ENCODE measurements at regions not wholly inside any gene's neighbourhood (a gene's known extent, or its start where the extent isn't known, plus 50 kb on each side); places are given as distances from the start of the nearest gene placed in this dataset.
A peak's percentile ranks its signal among the peaks of the same experiment; 100 is the strongest.
"Not testable (repeated sequence)": the region's sequence is repeated elsewhere in the genome, so short reads cannot be mapped to it uniquely, and the experiment has no call there.

DNA sequence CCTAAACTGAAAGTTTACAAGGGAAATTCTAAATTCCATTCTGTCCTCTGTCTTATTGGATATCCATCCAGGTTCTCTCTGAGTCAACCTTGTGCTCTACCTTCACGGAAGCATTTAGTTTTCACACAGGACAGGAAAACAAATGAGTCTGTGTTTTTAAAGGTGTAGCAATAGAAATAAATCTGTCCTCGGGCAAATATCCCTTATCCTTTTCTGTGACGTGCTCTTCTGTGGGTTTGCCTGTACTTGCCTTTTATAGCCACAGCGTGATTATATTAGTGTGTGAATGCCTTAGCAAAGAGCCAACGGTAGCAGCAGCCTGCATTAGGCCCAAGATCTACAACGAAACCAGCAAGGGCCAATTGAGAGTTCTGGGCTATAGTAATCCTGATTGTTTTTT lies 127.2 kb upstream of the PLSCR5 start:
- DNase-seq, result no peak

DNA sequence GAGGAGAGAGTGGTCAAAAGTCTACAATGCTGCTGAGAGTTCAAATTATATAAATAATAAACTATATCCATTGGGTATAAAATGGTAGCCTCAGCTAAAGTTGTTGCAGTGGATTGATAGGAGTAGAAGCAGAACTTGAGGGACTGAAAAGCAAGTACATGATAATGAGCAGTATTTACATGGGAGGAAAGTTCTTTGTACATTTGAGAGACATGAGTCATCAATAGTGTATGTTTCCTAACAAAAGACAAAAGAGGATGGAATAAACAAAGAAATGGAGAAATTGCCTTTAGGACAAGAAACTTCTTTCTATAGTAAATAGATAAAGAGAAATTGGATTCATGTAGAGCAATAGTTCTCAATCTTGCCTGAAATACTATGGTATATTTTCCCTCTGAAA lies 110.0 kb upstream of the PLSCR5 start:
- DNase-seq, result no peak

DNA sequence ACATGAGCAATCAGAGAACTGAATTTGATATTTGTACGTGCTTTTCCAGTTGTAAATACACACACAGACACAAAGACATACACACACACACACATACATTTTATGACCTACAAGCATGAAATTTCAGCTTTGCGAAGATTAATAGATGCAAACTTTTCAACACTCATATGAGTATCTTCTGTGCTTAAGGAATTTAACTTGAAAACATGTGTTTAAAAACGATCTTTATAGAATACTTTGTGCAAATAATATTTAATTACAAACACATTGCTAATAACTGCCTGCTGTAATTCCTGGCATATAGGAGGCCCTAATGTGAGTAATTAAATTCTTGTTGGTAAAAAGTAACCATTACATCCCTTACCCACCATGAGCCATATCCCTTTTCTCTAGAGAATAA lies 107.7 kb upstream of the PLSCR5 start:
- DNase-seq, result no peak

DNA sequence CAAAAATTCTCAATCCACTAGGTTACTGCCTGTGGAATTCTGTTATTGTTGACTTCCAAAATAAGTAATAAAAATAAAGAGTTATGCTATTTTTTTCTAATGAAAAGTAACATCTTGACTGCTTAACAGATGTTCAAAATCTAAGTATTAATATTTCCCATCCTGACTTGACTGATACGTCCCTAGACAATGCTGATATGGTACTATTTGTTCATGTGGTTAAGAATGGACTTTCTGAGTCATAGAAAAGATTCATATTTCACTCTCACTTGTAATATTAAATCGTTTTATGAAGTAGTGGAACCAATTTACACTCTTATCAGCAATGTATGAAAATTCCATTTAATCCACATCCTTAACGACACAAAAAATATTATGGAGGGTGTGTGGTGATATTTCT lies 104.8 kb upstream of the PLSCR5 start:
- no peak for DNase-seq

DNA sequence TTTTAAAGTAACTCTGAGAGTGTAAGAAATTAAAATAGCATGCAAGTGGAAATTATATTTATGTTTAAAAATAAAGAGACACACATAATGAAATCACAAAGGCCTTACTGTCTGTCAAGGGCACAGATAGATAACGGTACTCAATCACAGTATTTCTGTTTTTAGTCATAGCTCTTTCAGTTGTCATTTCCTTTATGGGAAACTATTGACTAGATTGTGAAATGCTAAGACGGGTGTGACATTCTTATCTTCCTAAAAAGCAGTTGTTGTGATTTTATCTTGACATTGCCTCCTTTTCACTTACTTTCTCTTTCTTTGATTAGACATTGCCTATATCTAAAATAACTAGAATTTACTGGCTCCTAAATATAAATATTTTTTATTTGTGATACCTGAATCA lies 100.1 kb upstream of the PLSCR5 start:
- no peak for DNase-seq

DNA sequence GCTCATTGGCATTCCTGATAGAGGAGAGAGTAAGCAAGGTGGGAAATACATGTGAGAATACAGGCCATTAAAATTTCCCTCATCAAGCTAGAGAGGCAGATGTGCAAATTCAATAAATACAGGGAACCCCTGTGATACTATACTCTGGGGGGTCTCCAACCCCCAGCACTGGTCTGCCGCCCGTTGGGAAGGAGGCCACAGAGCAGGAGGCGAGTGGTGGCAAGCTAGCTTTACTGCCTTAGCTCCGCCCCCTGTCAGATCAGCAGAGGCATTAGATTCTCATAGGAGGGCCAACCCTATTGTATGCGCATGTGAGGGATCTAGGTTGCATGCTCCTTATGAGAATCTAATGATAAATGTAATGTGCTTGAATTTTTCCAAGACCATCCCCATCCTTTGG lies 97.1 kb upstream of the PLSCR5 start:
- no peak for DNase-seq

DNA sequence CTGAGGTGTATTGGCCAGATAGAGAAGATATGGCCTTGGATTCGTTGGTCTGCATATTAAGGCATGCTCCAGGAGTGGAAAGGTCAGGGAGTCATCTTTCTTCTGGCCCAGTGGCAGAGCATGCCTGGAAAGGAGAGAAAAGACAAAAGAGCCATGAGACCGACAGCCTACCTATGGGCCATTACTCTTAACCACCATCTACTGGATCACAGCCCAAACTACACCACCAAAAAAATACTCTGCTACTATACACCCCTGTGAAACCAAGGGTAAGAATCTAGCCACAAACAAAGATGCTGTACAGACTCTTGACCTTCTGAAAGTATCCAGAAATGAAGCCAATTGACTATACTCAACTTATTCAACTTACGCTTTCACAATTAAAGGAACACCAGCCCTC lies 96.1 kb upstream of the PLSCR5 start:
- DNase-seq, result no peak

DNA sequence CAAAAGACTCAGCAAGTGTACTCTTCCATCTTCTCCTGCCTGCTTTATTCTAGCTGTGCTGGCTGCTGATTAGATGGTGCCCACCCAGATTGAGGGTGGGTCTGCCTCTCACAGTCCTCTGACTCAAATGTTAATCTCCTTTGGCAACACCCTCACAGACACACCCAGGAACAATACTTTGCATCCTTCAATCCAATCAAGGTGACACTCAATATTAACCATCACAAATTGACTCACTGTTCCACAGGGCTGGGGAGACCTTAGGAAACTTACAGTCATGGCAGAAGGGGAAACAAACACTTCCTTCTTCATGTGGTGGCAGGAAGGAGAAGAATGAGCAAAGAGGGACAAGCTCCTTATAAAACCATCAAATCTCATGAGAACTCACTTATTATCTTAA lies 94.9 kb upstream of the PLSCR5 start:
- DNase-seq, result not testable (repeated sequence)

DNA sequence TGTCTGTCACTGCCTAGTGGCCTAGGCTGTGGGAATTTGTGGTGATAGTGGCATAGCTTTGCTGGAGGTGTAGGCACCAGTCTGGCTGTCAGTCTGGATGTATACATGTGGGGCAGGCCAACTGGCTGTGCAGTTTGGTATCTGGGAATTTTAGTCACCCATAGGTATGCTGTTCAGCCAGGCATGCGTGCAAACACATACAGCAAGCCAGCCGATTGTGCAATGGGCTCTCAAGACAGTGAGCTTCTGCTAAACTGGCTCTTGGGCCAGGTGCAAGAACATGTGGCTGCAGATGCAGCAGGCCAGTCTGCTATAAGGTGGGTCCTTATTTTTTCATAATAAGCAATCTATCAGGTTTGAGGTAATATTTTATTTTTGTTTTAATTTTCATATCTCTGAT lies 87.1 kb upstream of the PLSCR5 start:
- no peak for DNase-seq

DNA sequence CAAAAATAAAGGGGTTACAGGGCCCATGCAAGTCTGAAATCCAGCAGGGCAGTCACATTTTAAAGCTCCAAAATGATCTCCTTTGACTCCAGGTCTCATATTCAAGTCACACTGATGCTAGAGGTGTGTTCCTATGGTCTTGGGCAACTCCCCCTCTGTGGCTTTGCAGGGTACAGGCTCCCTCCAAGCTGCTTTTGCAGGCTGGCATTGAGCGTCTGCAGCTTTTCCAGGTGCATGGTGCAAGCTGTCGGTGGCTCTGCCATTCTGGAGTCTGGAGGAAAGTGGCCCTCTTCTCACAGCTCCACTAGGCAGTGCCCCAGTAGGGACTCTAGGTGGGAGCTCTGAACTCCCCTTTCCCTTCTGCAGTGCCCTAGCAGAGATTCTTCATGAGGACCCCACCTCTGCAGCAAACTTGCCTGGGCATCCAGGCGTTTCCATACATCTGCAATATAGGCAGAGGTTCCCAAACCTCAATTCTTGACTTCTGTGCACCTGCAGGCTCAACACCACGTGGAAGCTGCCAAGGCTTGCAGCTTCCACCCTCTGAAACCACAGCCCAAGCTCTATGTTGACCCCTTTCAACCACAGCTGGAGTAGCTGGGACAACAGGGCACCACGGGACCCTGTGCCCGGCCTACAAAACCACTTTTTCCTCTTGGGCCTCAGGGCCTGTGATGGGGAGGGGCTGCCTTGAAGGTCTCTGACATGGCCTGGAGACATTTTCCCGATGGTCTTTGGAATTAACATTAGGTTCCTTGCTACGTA lies 80.1 kb upstream of the PLSCR5 start:
- no peak for DNase-seq

DNA sequence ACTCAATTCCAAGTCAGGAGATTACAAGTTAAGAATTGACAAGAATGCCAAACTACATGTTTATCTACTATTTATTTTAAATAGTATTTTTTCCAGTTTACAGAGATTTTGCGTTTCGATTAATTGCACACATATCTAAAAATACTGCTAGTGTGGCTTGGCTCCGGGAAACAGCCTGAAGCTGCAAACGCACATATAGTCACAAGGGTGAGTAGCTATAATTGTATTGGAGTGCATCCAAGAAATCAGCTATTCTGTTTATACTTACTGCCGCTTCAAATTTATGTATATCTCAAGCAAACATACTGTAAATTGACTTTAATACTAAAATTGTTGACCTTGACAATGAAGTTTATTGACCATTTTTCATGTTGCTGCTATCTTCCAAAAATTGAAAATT lies 77.0 kb upstream of the PLSCR5 start:
- peak; percentile 83 for DNase-seq

DNA sequence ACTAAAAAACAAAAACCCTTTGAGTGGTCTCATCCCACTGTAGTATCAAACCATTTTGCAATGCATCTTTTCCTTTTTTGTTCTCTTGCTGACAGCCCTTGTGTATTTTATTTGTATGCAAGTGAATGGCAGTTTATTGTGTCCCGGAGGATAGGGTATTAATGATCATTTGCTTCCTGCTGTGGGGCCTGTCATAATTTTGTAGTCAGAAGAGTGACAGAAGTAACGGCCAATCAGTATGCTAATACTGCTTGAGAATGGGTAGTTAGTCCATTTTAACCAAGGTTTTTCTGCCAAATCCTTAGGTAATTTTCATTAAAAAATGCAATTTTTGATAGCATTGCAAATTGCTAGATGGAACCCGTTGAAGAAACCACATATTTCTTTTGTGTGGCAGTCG lies 75.5 kb upstream of the PLSCR5 start:
- no peak for DNase-seq

DNA sequence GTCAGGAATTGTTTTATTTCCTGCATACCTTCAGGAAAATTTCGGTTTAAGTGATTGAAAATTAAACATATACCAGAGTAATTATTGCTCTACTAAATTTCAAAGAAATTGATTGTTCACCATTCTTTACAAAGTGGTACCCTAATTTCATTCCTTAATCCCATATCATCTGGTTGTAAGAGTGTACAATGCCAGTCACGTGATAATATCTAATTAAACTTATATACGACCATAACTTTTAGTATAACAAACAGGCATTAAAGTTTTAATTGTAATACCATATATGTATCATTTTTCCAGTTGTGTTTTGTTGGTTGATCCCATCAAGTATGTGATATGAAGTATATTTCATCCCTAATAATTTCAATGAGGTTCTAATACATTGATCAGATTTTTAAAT lies 74.8 kb upstream of the PLSCR5 start:
- no peak for DNase-seq

DNA sequence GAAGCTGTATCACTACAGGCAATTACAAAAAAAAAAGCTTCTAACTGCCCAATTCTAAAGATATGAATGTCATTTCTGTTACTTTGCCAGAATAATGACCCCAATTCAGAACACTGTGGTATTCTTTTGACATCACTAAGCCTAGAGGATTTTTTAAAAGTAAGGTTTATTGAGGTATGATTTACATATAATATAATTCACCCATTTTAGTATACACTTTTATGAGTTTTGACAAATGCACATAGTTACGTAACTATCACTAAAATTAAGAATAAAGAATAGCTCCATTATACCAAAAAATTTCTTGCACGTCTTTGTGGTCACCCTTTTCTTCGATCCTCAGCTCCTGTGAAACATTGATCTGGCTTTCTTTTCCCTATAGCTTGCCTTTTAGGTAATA lies 74.0 kb upstream of the PLSCR5 start:
- no peak for DNase-seq

DNA sequence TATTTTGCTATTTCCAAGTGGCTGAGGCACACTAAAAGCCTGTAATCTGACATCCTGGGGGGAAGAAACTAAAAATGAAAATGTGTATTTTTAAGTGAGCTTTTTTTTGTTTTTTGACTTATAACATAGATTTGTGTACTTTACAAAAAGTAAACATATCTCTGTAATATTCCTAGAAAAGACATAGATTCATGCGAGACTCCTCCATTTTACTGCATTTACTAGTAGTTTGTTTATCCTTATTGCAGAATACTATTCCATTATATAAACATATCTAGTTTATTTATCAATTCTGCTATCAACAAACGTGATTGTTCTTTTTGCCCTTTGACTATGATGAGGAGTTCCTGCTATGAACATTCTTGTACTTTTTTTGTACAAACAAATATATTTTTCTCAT lies 67.8 kb upstream of the PLSCR5 start:
- no peak for DNase-seq

DNA sequence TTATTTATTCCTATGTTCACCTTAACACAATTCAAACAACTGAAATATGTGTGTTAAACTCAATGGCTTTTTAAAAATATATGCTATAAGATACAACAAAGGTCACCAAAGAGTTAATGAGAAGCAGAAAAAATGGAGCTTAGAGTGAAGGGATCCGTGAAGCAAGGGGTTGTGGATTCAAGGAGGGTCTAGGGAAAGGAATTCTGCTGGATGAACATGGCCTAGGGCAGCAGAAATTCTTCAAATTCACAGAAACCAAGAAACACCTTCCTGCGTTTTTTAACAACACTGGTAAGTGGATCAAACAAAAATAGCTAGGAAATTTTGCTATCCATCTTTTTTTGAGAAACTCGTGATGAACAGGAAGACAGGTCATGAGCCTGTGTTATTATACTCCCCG lies 59.3 kb upstream of the PLSCR5 start:
- DNase-seq, result no peak

DNA sequence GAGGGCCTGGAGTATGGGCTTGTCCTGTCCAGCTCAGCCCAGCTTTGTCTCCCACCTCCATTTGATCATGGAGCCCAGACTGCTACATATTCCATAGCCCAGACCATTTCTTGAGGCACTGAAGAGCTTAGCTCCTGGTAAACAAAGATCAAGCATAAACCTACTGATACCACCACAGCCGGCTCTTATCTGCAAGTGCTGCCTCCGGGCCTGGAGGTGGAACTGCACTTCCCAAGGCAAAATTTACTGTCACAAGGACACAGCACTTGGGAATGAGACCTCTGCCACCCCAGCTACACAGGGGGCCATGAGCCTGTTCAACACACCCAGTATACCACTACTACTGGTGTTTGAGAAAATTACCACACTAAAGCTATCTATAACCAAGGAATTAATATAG lies 53.7 kb upstream of the PLSCR5 start:
- DNase-seq, result no peak

DNA sequence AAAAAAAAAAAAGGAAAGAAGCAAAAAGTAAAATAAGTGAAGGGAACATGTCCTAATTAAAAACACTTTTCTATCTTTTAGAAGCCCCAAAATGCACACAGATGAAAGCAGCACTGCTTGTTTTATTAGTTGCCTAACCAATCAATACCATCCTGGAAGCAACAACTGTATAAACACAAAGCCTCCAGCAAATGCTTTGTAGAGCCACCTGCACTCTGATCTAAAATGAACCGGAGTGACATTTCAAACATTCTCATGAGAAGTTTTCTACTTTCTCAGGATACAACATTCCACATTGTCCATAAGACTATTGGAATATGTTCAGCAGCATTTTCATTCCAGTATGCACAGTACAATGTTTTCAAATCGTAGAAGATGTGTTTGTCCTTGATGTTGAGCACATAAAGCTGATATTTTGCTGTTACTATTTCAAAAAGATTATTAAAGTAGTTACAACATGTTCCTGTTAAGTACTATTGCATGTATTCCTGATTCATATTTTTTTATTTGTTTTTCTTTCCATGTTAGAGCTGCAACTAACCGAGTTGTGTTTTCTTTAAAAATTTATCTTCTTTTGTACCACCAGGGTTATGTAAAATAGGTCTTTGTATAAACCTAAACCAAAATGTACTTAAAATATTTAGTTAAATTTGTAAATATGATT lies 50.3 kb upstream of the PLSCR5 start:
- no peak for DNase-seq
